HG03457 (cell line): ENCODE measurements at regions not wholly inside any gene's neighbourhood (a gene's known extent, or its start where the extent isn't known, plus 50 kb on each side); places are given as distances from the start of the nearest gene placed in this dataset.
"Not testable (repeated sequence)": the region's sequence is repeated elsewhere in the genome, so short reads cannot be mapped to it uniquely, and the experiment has no call there.

Experiments used
- ATAC-seq: cut with Tn5 transposase; IDR thresholded peaks from one replicate; pipeline ENCODE4 v1.9.1; 2021; ENCODE audit warnings: moderate number of reproducible peaks; ENCODE audit not compliant: unreplicated experiment

DNA sequence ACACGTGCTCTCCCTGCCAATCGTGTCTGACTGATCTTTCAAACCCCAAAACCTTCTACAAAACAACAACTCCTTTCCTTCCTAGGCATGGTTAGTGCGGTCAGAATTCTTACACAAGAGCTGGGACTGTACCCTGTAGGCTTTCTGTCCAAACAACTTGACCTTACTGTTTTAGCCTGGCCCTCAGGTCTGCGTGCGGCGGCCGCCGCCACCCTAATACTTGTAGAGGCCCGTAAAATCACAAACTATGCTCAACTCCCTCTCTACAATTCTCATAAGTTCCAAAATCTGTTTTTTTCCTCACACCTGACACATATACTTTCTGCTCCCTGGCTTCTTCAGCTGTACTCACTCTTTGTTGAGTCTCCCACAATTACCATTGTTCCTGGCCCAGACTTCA lies 814.3 kb upstream of the VRK2 start:
- not testable (repeated sequence) for ATAC-seq

GRCh38 chr2:57251495-57251894 lies 795.1 kb upstream of the VRK2 start:
- not testable (repeated sequence) for ATAC-seq

DNA sequence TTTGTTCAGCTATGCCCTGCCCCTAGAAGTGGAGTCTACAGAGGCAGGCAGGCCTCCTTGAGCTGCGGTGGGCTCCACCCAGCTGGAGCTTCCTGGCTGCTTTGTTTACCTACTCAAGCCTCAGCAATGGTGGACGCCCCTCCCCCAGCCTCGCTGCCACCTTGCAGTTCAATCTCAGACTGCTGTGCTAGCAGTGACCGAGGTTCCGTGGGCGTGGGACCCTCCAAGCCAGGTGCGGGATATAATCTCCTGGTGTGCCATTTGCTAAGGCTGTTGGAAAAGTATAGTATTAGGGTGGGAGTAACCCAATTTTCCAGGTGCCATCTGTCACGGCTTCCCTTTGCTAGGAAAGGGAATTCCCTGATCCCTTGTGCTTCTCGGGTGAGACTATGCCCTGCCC lies 770.2 kb upstream of the VRK2 start:
- not testable (repeated sequence) for ATAC-seq

DNA sequence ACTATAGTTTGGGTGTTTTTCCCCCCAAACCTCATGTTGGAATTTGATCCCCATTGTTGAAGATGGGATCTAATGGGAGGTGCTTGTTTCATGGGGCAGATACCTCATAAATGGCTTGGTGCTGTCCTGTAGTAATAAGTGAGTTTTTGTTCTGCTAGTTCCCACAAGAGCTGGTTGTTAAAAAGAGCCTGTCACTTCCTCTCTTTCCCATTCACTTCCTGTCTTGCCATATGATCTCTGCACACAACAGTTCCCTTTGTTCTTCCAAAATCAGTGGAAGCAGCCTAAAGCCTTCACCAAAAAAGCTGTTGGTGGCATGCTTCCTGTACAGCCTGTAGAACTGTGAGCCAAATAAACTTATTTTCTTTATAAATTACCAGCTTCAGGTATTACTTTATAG lies 768.2 kb upstream of the VRK2 start:
- no peak for ATAC-seq

- no peak for ATAC-seq
These were observed 755.4 kb upstream of the VRK2 start for GRCh38 chr2:57291209-57291608.

DNA sequence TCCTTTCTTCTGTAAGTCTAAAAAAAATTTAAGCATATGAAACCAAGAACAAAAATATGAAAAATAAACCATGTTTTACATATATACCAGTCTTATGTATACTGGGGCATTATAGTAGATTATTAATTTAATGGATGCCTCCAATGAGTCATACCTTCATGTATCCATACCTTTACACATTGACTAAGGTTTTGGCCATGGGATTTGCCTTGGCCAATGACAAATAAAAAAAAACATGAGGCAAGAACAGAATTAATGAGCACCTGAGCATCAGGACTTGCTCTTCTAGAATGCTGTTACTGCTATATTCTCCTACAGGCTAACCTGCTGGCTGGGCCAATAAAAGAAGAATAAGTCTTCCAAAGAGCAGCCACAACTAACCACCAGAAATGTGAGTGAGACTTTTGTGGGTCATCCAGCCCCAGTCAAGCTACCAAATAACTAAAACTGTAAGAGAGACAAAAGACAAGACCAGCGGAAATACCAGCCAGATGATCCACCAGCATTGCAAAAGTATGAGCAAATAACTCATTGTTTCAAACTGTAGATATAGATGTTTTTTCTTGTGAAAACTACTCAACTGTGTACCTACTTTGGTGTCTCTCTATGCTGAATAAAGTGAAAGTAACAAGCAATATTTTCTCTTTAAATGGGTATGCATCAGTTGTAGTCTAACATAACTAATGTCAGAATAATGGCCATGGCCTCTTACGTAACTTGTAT lies 749.6 kb upstream of the VRK2 start:
- ATAC-seq = no peak

DNA sequence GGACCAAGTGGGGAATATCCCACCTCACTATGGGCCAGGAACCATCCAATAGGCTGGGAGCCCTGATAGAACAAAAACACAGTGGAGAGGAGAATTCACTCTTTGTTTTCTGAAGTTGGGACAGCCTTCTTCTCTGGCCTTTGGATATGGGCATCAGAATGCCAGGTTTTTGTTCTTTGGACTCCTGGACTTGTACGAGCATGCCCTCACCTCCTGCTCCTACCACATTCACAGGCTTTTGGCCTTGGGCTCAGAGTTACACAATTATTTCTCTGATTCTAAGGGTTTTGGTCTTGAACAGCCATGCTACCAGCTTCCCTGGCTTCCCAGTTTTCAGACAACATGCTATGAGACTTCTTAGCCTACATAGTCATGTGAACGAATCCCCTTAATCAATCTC lies 732.9 kb upstream of the VRK2 start:
- no peak for ATAC-seq

DNA sequence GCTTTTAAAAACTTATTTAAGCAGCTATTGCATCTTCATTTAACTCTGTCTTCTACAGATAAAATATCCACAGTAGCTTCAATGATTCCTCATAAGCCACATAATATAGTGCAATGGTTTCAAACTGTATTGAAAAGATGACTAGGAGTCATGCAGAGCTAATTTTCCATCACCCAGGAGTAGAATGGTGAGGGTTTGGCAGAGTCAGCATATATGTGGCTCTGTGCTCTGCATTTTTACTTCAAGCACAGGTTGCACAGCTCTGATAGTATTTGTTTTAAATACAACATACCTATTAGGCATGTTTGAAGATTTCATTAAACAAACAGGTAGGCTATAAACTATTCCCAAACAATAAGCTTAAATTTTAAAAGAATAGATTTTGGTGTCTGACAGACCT lies 731.9 kb upstream of the VRK2 start:
- ATAC-seq = no peak

GRCh38 chr2:57330447-57330846 lies 716.2 kb upstream of the VRK2 start:
- ATAC-seq = no peak

GRCh38 chr2:57333221-57333620 lies 713.4 kb upstream of the VRK2 start:
- ATAC-seq = no peak

- no peak for ATAC-seq
These were observed 703.1 kb upstream of the VRK2 start for GRCh38 chr2:57343391-57344006.

DNA sequence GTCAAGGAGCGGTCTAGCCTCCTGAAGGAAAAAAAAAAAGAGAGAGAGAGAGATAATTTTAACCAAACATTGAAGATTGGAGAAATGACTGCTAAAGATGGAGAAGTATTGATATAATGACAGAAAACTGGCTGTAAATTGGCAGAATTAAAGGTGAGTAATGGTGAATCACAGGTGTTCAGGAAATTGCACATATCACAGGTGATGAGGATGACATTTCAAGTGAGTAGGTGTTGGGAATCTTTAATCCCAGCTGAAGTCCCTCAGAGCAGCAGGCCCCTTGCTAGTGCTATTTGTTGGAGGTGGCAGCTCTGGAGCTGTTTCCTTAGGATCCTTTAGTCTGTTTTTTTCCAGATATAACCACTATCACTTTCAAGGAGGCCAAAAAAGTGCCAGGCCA lies 678.4 kb upstream of the VRK2 start:
- ATAC-seq = no peak

DNA sequence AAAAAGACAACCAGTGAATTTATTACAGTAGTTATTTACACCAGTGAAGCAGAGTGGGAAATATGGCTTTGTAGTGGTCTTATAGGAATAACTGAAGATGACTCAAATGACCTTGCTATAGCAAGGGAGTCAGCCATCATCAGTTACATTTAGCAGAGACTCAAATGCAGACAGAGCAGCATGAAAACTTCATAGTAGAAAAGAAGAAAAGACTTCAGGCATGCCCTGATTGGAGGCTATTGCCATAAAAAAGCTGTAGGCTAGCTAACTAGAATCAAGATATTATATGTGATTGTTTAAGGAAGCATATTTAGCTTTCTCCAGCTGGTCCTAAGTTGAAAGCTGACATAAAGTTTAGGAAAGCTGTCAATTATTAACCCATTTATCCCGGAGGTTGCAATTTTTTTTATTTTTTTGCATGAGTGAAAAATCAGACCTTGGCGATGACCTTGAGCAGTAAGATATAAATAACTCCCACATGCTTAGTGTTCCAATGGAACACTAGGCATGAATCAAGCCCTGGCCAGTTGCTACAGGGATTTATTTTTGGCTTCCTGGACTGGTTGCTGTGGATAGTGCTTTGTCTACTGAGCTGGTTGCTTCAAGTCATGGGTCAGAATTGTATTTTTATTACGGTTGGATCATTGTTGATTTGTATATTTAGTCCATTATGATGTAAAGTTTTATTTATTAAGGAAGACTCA lies 675.6 kb upstream of the VRK2 start:
- ATAC-seq = no peak

- no peak for ATAC-seq
These were observed 674.2 kb upstream of the VRK2 start for GRCh38 chr2:57372237-57372984.

DNA sequence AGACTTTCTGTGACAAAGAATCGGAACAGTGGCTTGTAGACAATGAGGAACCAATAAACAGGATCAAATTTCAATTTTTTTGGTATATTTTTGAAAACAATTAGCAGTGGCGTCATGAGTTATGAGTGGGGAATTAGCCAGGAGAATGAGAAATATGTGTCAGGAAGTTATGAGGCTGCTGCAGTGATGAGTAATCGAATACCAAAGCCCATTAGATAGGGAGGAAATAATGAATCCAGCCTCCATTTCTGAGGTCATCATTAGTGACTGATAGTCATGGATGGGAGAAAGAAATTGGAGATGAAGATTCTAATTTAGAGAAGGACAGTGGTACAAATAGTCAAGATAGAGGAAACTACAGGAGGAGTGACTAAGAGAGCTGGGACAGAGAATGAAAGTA lies 673.1 kb upstream of the VRK2 start:
- ATAC-seq = no peak

GRCh38 chr2:57376985-57377384 lies 669.6 kb upstream of the VRK2 start:
- no peak for ATAC-seq

DNA sequence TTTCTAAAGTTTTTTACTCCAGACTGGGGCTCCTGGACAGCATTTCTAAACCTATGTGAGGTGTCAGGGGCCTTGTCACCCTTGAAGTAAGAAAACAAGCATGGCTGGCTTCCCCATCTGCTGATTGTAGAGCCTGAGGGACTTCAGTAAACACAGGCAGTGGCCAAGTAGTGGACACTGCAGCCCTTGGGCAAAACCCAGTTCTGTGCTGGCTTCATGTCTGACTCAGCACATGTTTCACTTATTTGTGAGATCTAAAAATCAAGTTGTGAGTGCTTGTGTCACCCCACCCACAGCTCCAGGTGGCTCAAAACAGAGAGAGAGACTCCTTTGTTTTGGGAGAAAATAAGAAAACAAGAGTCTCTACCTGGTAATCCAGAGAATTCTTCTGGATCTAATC lies 660.3 kb upstream of the VRK2 start:
- no peak for ATAC-seq

DNA sequence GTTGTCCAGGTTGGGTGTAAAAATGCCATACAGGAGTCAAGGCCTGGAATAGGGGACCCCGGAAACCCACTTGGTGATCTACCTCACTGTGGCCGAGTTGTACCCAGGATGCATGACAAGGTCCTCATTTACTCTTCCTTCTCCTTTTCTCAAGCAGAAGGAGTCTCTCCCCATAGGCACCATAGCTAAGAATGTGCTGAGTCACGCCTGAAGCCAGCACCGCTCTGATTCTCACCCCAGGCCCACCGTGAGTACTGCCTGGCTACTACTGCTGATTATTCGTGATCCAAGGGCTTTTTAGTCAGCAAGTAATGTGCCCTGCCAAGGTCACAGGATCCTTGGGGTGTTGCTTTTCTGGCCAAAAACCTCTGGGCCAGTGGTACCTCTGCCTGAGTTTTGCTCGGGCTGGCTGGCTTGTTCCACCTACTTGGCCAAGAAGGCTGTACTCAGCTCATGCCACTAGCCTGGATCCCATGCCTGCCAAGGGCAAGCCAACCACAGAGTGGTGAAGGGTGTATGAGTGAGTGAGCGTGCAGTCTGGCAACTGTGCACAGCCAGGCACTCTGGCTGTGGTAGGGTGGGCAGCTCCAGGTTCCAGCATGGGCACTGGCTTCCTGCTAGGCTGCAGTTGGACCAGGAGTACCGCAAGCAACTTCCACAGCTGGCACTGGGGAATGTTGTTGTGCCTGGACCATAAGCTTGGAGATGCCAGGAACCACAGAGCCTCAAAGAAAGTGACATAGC lies 650.1 kb upstream of the VRK2 start:
- no peak for ATAC-seq

- no peak for ATAC-seq
These were observed 648.9 kb upstream of the VRK2 start for GRCh38 chr2:57397550-57398360.

- ATAC-seq = no peak
These were observed 647.5 kb upstream of the VRK2 start for GRCh38 chr2:57399057-57399456.
